HG03354 (cell line): ENCODE measurements at regions not wholly inside any gene's neighbourhood (a gene's known extent, or its start where the extent isn't known, plus 50 kb on each side); places are given as distances from the start of the nearest gene placed in this dataset.
A peak's percentile ranks its signal among the peaks of the same experiment; 100 is the strongest.

Experiments used
- ATAC-seq: cut with Tn5 transposase; IDR thresholded peaks from one replicate; pipeline ENCODE4 v1.9.1; 2021; ENCODE audit warnings: mild to moderate bottlenecking; ENCODE audit not compliant: unreplicated experiment, poor library complexity, severe bottlenecking

- ATAC-seq, result no peak
These were observed 255.1 kb downstream of the PTPRC start for GRCh38 chr1:198893763-198894444.

- ATAC-seq, result no peak
These were observed 262.4 kb downstream of the PTPRC start for GRCh38 chr1:198901266-198901665.

DNA sequence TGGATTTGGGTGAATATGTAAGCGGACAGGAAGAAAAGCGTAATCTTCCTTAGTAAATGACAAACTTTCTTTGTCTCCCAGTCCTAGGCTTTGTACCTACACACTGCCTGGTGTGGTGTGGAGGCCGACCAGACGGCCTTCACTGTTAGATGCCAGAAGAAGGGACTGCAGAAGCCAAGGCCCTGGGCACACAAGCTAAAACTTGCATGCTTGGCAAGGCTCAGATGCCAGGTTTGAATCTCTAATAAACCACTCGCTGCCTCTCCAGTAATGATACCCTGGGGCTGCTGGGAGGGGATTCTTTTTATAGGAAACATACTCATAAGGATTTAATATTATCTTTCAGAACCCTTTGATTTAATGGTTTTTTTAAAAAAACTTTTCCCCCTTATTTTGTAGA, 263.8 kb downstream of the PTPRC start:
- ATAC-seq, result no peak

GRCh38 chr1:198903203-198903602, 264.4 kb downstream of the PTPRC start:
- ATAC-seq, result no peak

DNA sequence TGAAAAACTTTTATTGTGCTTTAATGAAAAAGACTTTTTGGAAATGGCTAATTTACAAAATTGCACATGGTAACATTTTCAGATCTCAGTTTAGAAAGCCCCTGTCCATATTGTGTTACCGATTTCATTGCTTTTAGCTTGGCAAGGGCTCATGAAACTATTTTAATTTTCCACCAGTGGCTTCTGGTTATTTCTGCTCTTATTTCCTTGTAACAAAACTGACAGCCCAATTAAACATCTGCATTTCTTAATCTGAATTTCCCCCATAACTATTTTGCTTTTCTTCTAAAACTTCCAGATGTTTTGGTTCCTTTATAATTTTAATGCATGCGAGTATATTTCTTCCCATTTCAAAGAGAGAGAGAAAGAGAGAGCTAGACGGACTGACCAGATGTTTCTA, 264.8 kb downstream of the PTPRC start:
- no peak for ATAC-seq

DNA sequence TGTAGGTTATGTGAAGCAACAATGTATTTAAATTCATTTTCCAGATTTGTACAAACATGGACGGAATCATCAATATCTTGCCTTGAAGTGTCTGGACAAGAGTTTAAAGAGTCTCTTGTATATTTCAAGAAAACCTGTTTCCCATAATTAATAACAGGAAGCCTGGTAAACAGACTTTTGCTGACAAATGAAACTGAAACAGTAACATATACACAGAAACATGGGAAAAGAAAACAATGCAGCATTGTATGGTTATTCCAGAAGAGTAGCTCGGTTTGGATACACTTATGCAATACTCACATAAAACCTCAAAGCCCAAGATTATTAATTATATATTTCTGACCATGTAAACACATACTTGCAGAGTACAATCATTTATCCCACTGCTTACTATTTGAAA, 265.5 kb downstream of the PTPRC start:
- ATAC-seq, result no peak

DNA sequence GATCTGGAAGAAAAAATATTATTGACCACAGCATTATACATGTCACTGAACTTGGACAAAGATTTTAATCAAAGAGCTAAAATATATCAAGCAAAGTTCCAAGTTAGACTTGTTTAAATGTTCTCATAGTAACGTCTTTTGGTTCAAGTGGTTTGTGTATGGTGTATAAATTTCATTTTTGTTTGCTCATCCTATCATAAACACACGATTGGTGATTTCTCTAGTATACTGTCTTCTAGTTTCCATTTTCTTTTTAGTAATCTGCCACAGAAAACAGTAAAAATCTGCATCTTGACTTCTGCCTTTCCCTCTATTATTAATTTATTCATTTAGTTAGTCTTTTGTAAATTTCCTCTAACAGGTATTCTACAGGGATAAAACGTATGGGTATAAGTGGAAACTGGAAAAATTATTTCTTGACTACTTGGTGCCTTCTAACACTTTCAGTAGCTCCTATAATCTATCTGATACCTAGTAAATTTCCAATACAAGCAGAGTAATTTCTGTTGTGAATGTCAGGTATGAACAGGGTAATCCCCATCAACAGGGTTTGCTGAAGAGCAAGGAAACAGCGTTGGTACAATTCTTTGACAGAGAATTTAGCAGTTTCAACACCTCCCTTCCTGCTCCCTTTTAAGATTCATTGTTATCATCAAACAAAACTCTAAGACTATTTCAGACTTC, 268.0 kb downstream of the PTPRC start:
- ATAC-seq, result peak; percentile 47

DNA sequence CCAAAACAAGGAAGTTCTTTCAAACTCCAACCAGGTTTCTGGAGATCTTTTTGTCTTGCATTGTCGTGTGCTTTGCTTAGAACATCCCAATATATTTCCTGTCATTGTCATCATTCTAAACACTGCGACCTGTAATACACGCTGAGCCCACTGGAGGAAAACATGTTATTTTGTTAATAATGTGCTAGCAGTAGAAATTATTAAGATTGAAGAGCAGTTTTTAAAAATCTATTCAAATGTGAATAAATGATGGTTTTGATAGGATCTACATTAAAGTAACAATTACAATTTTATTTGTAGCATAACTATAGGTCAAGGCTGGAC, 268.5 kb downstream of the PTPRC start:
- ATAC-seq, result peak; percentile 57

DNA sequence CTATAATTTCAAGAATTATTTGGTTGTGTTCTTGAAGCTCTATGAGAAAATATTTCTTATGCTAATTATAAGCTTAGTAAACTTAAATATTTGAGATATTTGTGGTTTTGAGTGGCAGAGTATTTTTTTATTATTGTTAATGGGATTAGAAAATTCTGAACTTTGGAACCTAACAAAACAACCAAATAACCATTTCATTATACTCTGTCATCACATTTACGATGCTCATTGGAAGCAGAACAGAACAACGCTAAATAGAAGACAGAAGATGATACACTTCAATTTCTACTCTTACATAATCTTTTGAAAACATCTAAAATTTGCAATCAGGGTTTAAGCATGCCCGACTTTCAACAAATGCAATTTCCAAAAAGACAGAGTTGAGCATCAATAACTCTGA, 270.2 kb downstream of the PTPRC start:
- ATAC-seq, result no peak

DNA sequence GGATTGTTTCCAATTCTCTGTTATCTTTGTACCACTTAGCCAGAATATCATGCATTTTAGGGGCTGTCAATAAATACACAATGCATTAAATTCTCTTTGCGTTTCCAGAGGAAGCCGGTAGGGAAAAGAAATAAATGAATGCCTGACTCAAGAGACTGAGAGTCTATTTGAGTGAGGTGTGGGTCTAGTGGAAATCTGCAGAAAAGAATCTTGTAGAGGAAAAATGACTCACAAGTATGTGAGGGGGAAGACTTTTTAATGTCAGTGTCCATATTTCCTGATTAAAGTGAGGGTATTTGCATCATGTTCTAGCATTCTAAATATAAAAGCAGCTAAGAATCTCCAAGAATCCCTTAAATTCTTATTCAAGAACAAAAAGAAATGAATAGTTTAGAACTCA, 271.1 kb downstream of the PTPRC start:
- ATAC-seq, result no peak

- no peak for ATAC-seq
These were observed 272.0 kb downstream of the PTPRC start for GRCh38 chr1:198910816-198911215.

GRCh38 chr1:198912046-198912445, 273.2 kb downstream of the PTPRC start:
- ATAC-seq, result no peak

GRCh38 chr1:198913667-198914066, 274.8 kb downstream of the PTPRC start:
- ATAC-seq, result no peak

GRCh38 chr1:198915327-198916231, 276.7 kb downstream of the PTPRC start:
- no peak for ATAC-seq

- ATAC-seq, result no peak
These were observed 278.4 kb downstream of the PTPRC start for GRCh38 chr1:198917226-198917625.

DNA sequence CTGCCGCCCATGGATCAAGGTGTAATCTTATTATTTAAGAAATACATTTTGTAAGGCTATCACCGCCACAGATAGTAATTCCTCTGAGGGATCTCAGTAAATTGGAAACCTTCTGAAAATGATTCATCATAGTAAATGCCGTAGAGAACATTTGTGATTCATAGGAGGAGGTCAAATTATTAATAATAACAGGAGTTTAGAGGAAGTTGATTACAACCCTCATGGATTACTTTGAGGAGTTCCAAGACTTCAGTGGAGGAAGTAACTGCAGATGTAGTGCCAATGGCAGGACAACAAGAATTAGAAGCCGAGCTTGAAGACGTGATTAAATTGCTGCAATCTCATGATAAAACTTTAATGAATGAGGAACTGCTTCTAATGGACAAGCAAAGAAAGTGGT, 280.1 kb downstream of the PTPRC start:
- no peak for ATAC-seq

DNA sequence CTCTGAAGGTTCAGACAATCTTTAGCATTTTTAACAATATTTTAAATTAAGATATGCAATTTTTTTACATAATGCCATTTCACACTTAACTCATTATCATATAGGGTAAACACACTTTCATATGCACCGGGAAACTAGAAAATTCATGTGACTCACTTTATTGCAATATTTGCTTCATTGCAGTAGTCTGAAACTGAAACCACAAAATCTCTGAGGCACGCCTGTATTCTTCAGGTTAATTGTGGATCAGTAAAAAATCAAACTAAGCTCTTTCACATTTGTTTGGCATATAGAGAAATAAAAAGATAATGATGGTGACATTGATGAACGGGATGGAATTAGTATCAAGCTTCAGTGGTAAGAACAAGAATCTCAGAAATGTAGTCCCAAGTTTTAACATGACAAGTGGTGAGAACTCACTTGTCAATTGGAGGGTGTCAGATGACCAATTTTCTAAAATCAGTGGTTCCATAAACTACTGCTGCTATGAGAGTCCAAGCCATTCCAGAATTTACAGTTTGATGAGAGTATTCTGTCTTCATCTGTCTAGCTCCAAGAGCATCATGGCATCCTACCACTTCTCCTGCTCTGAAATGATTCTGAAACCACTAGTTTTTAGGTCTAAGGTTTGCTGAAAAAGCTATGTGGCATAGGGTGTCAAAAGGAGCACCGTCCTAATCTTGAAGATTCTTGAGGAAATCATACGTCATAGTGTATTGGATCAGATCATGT, 281.0 kb downstream of the PTPRC start:
- ATAC-seq, result peak; percentile 72

GRCh38 chr1:198922638-198923430, 284.0 kb downstream of the PTPRC start:
- ATAC-seq, result peak; percentile 61

GRCh38 chr1:198923993-198924392, 285.2 kb downstream of the PTPRC start:
- ATAC-seq, result no peak
